MM.1S (cell line): ENCODE measurements at regions not wholly inside any gene's neighbourhood (a gene's known extent, or its start where the extent isn't known, plus 50 kb on each side); places are given as distances from the start of the nearest gene placed in this dataset.

ENCODE experiments used
- DNase-seq: peaks from one replicate; pipeline ENCODE4 v3.0.0-alpha.2; 2015
- H2AFZ ChIP-seq: fragments of 300-600 bp; sonication (generic); 2 replicates; pipeline ENCODE4 v1.6.0; 2016; ENCODE audit warnings: antibody characterized with exemption, low read length
- H3F3A ChIP-seq: fragments of 300-600 bp; sonication (generic); 2 replicates; pipeline ENCODE4 v1.6.1; 2016; ENCODE audit warnings: mild to moderate bottlenecking, antibody characterized with exemption, low read length, moderate library complexity, mixed read lengths; ENCODE audit not compliant: insufficient read depth
- H3K27ac ChIP-seq: fragments of 300-600 bp; sonication (generic); 2 replicates; pipeline ENCODE4 v1.5.1; 2016; ENCODE audit warnings: mild to moderate bottlenecking, low read length
- H3K27me3 ChIP-seq: fragments of 300-600 bp; sonication (generic); replicated peaks from 2 replicates; pipeline ENCODE4 v1.6.0; 2016; ENCODE audit warnings: low read length; ENCODE audit not compliant: insufficient read depth
- H3K36me3 ChIP-seq: fragments of 300-600 bp; sonication (generic); replicated peaks from 2 replicates; pipeline ENCODE4 v1.6.1; 2016; ENCODE audit warnings: mild to moderate bottlenecking, low read length, mixed read lengths; ENCODE audit not compliant: insufficient read depth
- H3K4me1 ChIP-seq: fragments of 300-600 bp; sonication (generic); 2 replicates; pipeline ENCODE4 v1.6.1; 2016; ENCODE audit warnings: low read length, mixed read lengths
- H3K4me2 ChIP-seq: fragments of 300-600 bp; sonication (generic); 2 replicates; pipeline ENCODE4 v1.6.0; 2016; ENCODE audit warnings: low read depth, low read length
- H3K4me3 ChIP-seq: fragments of 300-600 bp; sonication (generic); 2 replicates; pipeline ENCODE4 v1.5.1; 2016; ENCODE audit warnings: low read length, mixed read lengths
- H3K79me2 ChIP-seq: fragments of 300-600 bp; sonication (generic); 2 replicates; pipeline ENCODE4 v1.6.1; 2016; ENCODE audit warnings: mixed run types, low read length, mixed read lengths
- H3K9ac ChIP-seq: fragments of 300-600 bp; sonication (generic); 2 replicates; pipeline ENCODE4 v1.6.1; 2016; ENCODE audit warnings: low read length, mixed read lengths
- H3K9me2 ChIP-seq: fragments of 300-600 bp; sonication (generic); replicated peaks from 2 replicates; pipeline ENCODE4 v1.6.1; 2016; ENCODE audit warnings: mild to moderate bottlenecking, low read length, mixed read lengths; ENCODE audit not compliant: insufficient read depth
- H3K9me3 ChIP-seq: fragments of 300-600 bp; sonication (generic); replicated peaks from 2 replicates; pipeline ENCODE4 v1.6.1; 2016; ENCODE audit warnings: mild to moderate bottlenecking, low read length, mixed read lengths; ENCODE audit not compliant: insufficient read depth
- H4K20me1 ChIP-seq: fragments of 300-600 bp; sonication (generic); 2 replicates; pipeline ENCODE4 v1.6.1; 2016; ENCODE audit warnings: mild to moderate bottlenecking, low read length, moderate library complexity, mixed read lengths; ENCODE audit not compliant: insufficient read depth
- EZH2 ChIP-seq: fragments of 300-600 bp; sonication (generic); optimal IDR thresholded peaks from 2 replicates; pipeline ENCODE3; 2017; ENCODE audit warnings: low read depth, mild to moderate bottlenecking, antibody characterized with exemption, low read length, mixed read lengths
- EZH2phosphoT487 ChIP-seq: fragments of 300-600 bp; sonication (generic); IDR thresholded peaks from 2 replicates; pipeline ENCODE4 v1.6.1; 2018; ENCODE audit warnings: antibody characterized with exemption, low read length
- TF ChIP-seq, protein P1 (sequence below): fragments of 300-600 bp; sonication (generic); IDR thresholded peaks from 2 replicates; pipeline ENCODE4 v1.5.1; 2016; ENCODE audit warnings: antibody characterized with exemption, low read length, mixed read lengths

DNA sequence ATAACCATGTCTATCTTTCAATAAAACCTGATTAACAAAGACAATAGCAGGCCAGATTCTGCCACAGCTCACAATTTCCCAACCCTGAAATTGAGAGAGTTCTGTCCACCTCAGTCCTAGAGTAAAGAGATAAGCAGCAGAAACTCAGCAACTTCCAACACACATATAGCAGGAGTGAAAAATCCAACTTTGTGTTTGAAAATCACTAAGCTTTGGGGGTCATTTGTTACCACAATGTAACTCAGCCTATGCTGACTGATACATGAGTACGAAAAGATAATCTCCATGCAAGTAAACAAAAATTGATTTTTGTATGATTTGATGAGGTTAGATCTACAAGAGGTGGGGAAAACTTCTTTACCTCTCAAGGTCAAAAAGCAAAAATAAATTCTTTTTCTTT is 231.0 kb upstream of the DAPK1 start:
- Histone ChIP-seq H3K9me3 (no peaks in the 10 kb centered on the region), H3K9me2 (no peaks in the 10 kb centered on the region), H3K27ac (no peak overlapping the region), H2AFZ (no peak overlapping the region), H3K36me3 (no peaks in the 10 kb centered on the region), H4K20me1 (no peaks in the 10 kb centered on the region), H3K9ac (no peak overlapping the region), H3K27me3 (no peaks in the 10 kb centered on the region), H3K79me2 (no peaks in the 10 kb centered on the region), H3F3A (no peaks in the 10 kb centered on the region), H3K4me1 (peaks cover 8% of the 10 kb centered on the region; the same call in 1 of the 2 replicates), H3K4me3 (no peak overlapping the region), H3K4me2 (no peak overlapping the region)
- DNase-seq = no peak
- TF ChIP-seq EZH2 = no peak
- TF ChIP-seq, protein P1, sequence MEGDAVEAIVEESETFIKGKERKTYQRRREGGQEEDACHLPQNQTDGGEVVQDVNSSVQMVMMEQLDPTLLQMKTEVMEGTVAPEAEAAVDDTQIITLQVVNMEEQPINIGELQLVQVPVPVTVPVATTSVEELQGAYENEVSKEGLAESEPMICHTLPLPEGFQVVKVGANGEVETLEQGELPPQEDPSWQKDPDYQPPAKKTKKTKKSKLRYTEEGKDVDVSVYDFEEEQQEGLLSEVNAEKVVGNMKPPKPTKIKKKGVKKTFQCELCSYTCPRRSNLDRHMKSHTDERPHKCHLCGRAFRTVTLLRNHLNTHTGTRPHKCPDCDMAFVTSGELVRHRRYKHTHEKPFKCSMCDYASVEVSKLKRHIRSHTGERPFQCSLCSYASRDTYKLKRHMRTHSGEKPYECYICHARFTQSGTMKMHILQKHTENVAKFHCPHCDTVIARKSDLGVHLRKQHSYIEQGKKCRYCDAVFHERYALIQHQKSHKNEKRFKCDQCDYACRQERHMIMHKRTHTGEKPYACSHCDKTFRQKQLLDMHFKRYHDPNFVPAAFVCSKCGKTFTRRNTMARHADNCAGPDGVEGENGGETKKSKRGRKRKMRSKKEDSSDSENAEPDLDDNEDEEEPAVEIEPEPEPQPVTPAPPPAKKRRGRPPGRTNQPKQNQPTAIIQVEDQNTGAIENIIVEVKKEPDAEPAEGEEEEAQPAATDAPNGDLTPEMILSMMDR = no peak
- no peak for TF ChIP-seq EZH2phosphoT487

GRCh38 chr9:87267251-87268070 is 230.2 kb upstream of the DAPK1 start:
- H2AFZ ChIP-seq = no peak overlapping the region
- no peak overlapping the region for H3K4me2 ChIP-seq
- no peak overlapping the region for H3K27ac ChIP-seq
- H3K36me3 ChIP-seq = no peaks in the 10 kb centered on the region
- H3K9me2 ChIP-seq = no peaks in the 10 kb centered on the region
- no peak overlapping the region for H3K9ac ChIP-seq
- no peaks in the 10 kb centered on the region for H4K20me1 ChIP-seq
- H3F3A ChIP-seq = no peaks in the 10 kb centered on the region
- no peaks in the 10 kb centered on the region for H3K9me3 ChIP-seq
- H3K79me2 ChIP-seq = no peaks in the 10 kb centered on the region
- TF ChIP-seq EZH2 (no peak), EZH2phosphoT487 (no peak)
- TF ChIP-seq, protein P1 = no peak
- no peak for DNase-seq
- no peaks in the 10 kb centered on the region for H3K27me3 ChIP-seq
- peaks cover 14% of the 10 kb centered on the region; the same call in 1 of the 2 replicates for H3K4me1 ChIP-seq
- H3K4me3 ChIP-seq = no peak overlapping the region

DNA sequence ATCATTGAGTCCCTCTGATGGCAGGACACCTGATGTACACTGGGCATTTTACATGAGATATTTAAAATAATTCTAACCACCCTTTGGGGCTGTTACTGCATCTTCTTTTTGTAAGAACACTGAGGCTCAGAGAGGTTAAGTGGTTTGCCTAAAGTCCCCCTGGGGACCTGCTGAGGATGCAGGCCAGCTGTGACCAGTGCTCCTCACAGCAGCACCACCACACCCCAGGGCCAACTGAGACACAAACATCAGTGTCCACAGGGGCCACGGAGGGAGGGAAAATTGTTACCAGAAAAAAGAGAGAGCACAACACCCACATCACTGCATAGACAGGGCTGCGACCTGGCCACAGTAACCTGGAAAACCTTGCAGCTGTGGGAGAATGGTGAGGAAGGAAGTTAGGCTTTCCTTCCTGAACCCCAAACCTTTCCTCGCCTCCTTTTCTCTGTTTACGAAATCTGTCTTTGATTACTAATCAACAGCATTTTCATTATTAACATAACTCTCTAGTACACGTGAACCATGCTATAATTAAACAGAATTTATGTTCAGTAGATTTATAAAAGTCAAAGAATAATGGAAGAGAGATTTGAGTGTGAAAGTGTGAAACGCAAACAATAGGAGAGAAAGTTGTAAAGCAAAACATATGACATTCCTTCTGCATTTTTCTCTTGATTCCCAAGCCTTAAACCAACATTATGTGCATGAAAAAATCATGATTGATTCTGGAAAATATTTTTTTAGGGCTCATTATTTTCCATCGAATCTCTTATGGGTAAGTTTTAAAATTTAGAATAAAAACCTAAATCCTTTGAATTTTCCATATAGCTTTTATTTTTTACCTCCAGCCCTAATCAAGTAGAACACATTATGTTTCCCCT is 228.1 kb upstream of the DAPK1 start:
- TF ChIP-seq, protein P1 = no peak
- TF ChIP-seq EZH2phosphoT487 (no peak), EZH2 (no peak)
- DNase-seq = no peak

More for the DNA sequence above, 228.1 kb upstream of the DAPK1 start:
- Histone ChIP-seq H3K79me2 (no peaks in the 10 kb centered on the region), H3K9me2 (no peaks in the 10 kb centered on the region), H3K36me3 (no peaks in the 10 kb centered on the region), H3K4me3 (no peak overlapping the region), H3K27me3 (no peaks in the 10 kb centered on the region), H3K27ac (no peak overlapping the region), H3K9ac (no peak overlapping the region), H3K4me1 (peaks cover 17% of the 10 kb centered on the region; the same call in 1 of the 2 replicates), H3F3A (no peaks in the 10 kb centered on the region), H3K4me2 (no peak overlapping the region), H3K9me3 (no peaks in the 10 kb centered on the region), H4K20me1 (no peaks in the 10 kb centered on the region), H2AFZ (no peak overlapping the region)
